ENCODE measurements at regions not wholly inside any gene's neighbourhood (a gene's known extent, or its start where the extent isn't known, plus 50 kb on each side); places are given as distances from the start of the nearest gene placed in this dataset.
"Not testable (repeated sequence)": the region's sequence is repeated elsewhere in the genome, so short reads cannot be mapped to it uniquely, and the experiment has no call there.

DNA sequence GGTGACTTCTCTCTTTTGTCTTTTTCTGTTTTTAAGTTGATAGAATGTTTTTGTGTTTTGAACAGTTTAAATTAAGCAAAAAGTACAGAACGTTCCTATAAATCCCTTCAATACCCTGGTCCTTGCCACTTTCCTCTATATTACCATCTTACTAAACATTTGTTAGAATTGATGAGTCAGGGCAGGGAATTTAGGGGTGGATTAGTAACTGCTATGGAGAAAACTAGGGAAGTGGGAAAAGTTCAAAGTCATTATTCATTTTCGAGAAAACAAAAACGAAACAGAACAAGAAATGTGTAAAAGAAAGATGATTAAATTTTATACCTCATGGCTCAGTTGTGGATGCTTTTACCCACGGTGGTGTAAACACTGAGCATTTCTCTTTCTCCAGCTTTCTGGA is 240.4 kb upstream of the SULF2 start:
- Histone ChIP-seq H3K4me3 (peak overlapping the region in 1 of 4 donors; percentile 29), H3K4me1 (peaks cover 0 to 17% (median 10%) of the 10 kb centered on the region in 4 donors), H3K9me3 (no peaks in the 10 kb centered on the region), H3K27ac (replicated peaks in 1 of 4) (peak overlapping the region in 1 of 4 donors; percentile 74), H3K36me3 (no peaks in the 10 kb centered on the region), H3K27me3 (no peaks in the 10 kb centered on the region)
- no peak for DNase-seq (ENCODE audit: extremely low spot score)
- WGBS = 46% methylated on average over 4 of the region's 4 CpGs
- intact Hi-C loops (cut with DNase I) = no loop called here
- TF ChIP-seq, protein P1, sequence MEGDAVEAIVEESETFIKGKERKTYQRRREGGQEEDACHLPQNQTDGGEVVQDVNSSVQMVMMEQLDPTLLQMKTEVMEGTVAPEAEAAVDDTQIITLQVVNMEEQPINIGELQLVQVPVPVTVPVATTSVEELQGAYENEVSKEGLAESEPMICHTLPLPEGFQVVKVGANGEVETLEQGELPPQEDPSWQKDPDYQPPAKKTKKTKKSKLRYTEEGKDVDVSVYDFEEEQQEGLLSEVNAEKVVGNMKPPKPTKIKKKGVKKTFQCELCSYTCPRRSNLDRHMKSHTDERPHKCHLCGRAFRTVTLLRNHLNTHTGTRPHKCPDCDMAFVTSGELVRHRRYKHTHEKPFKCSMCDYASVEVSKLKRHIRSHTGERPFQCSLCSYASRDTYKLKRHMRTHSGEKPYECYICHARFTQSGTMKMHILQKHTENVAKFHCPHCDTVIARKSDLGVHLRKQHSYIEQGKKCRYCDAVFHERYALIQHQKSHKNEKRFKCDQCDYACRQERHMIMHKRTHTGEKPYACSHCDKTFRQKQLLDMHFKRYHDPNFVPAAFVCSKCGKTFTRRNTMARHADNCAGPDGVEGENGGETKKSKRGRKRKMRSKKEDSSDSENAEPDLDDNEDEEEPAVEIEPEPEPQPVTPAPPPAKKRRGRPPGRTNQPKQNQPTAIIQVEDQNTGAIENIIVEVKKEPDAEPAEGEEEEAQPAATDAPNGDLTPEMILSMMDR (IDR thresholded peaks at IDR 0.05) = no peak
- no peak for TF ChIP-seq POLR2AphosphoS5 (IDR thresholded peaks at IDR 0.05)
- TF ChIP-seq POLR2A (IDR thresholded peaks at IDR 0.05; ENCODE audit: low read depth) = no peak
- TF ChIP-seq EP300 (IDR thresholded peaks at IDR 0.05) = no peak

DNA sequence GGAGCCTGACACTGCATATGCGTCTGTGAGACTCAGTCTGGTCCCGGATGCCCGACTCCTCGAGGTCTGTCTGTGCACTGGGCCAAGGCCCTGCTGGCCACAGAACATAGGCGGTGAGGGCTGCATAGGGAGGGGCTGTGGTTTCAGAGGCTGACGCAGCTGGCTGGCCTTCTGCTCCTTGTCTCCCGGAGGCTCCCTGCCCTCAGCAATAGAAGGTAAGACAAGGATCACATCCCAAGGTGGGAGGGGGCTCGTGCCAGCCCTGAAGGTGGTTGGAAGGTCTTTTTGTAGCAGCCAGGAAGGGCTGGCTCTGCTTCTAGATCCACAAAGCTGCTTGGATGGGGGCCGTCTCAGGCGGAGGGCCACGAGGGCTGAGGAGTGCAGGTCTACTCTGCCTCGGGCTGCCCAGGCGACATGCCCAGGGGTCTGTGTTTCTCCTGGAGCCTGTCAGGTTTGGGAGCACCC is 239.8 kb upstream of the SULF2 start:
- WGBS = 49% methylated on average over 12 of the region's 13 CpGs
- Histone ChIP-seq H3K27me3 (no peaks in the 10 kb centered on the region), H3K36me3 (no peaks in the 10 kb centered on the region), H3K9me3 (no peaks in the 10 kb centered on the region), H3K27ac (replicated peaks in 1 of 4) (peak overlapping the region in 1 of 4 donors; percentile 74), H3K4me3 (peak overlapping the region in 1 of 4 donors; percentile 29), H3K4me1 (peaks cover 0 to 17% (median 10%) of the 10 kb centered on the region in 4 donors)
- intact Hi-C loops (cut with DNase I) = no loop called here
- TF ChIP-seq, protein P1 (IDR thresholded peaks at IDR 0.05) = no peak
- TF ChIP-seq POLR2AphosphoS5 (IDR thresholded peaks at IDR 0.05) = peak in 1 of 2 donors; percentile 34
- no peak for DNase-seq (ENCODE audit: extremely low spot score)

DNA sequence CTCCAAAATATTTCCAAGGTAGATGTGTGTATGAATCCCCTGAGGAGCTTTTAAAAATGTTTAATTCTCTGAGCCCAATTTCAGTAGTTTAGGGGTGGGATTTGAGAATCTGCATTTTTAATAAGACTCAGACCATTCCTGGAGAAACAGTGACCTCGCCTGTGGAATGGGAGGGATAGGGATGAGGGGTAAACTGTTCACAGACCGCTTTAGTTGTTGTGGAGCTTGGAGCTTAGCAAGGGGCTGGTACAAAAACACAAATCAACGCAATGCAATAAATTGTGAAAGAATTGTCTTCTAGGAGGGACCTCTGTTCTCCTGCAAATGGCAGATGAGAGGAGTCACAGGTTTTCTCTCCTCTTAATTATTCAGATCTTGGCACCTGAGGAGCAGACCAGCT is 239.3 kb upstream of the SULF2 start:
- peak overlapping the region in 1 of 4 donors; percentile 74 for H3K27ac ChIP-seq (replicated peaks in 1 of 4)

DNA sequence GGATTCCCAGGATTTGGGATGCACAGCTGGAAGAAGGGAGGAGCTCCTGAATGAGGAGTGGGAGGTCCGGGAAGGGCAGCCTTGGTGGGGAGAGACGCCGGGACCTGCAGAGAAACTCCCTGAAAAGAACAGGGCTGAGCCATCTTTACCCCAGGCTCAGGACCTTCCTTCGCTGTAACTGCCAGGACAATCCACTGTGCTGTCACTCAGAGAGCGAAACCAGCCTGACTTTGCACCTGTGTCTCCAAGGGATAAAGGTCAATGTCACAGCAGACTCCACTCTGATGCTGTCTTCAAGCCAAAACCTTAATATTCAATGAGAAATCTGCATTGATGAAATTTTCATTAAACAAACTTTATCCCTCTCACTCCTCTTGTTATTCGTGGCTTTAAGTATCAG is 235.4 kb upstream of the SULF2 start:
- H3K4me3 ChIP-seq; DNase-seq (ENCODE audit: extremely low spot score); H3K9me3 ChIP-seq; H3K27ac ChIP-seq (replicated peaks in 1 of 4); intact Hi-C loops (cut with DNase I); H3K36me3 ChIP-seq; H3K27me3 ChIP-seq: not testable (repeated sequence)
- WGBS = 91% methylated on average over 6 of the region's 6 CpGs
- peaks cover 0 to 10% (median 9%) of the 10 kb centered on the region in 4 donors for H3K4me1 ChIP-seq

More for the DNA sequence above, 239.3 kb upstream of the SULF2 start:
- Histone ChIP-seq H3K36me3 (no peaks in the 10 kb centered on the region), H3K9me3 (no peaks in the 10 kb centered on the region), H3K4me1 (peaks cover 0 to 17% (median 10%) of the 10 kb centered on the region in 4 donors), H3K27me3 (no peaks in the 10 kb centered on the region), H3K4me3 (no peak overlapping the region)
- 93% methylated on average over 3 of the region's 3 CpGs for WGBS
- no peak for TF ChIP-seq POLR2AphosphoS5 (IDR thresholded peaks at IDR 0.05)
- no peak for TF ChIP-seq POLR2A (IDR thresholded peaks at IDR 0.05; ENCODE audit: low read depth)
- TF ChIP-seq EP300 (IDR thresholded peaks at IDR 0.05) = no peak
- TF ChIP-seq, protein P1 (IDR thresholded peaks at IDR 0.05) = no peak
- intact Hi-C loops (cut with DNase I) = no loop called here
- DNase-seq (ENCODE audit: extremely low spot score) = no peak

DNA sequence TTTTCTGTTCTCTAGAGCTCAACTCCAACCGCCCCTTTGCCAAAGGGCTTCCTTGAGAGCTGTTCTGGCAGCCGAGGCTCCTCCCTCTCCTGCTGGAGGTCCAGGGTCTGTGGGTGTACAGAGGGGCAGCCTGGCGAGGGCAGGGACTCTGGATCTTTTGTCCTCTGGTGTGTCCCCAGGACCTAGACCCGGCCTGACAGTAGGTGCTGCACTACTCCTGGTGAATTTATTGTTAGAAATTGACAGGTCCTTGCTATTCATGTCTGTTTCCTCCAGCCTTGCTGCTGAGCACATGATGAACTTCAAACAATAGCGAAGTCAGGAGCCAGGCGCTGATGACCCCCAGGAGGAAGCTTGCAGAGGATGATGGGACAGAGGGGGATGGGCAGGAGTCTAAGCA is 234.7 kb upstream of the SULF2 start:
- TF ChIP-seq POLR2A (IDR thresholded peaks at IDR 0.05; ENCODE audit: low read depth) (no peak), POLR2AphosphoS5 (IDR thresholded peaks at IDR 0.05) (no peak), EP300 (IDR thresholded peaks at IDR 0.05) (no peak)
- TF ChIP-seq, protein P1 (IDR thresholded peaks at IDR 0.05) = no peak
- Histone ChIP-seq H3K9me3 (no peaks in the 10 kb centered on the region), H3K4me1 (peaks cover 0 to 4% (median 3%) of the 10 kb centered on the region in 4 donors), H3K27me3 (no peaks in the 10 kb centered on the region), H3K36me3 (no peaks in the 10 kb centered on the region), H3K27ac (replicated peaks in 1 of 4) (no peak overlapping the region), H3K4me3 (no peak overlapping the region)
- WGBS = 90% methylated on average over 6 of the region's 6 CpGs
- intact Hi-C loops (cut with DNase I) = no loop called here
- DNase-seq (ENCODE audit: extremely low spot score) = no peak
